Endothelial cell (in vitro differentiated cells): ENCODE measurements at regions not wholly inside any gene's neighbourhood (a gene's known extent, or its start where the extent isn't known, plus 50 kb on each side); places are given as distances from the start of the nearest gene placed in this dataset.

Source experiments
- DNase-seq: peaks from one replicate; pipeline ENCODE4 v3.0.0; 2021; ENCODE audit warnings: low spot score
- H3K27ac Mint-ChIP-seq: one replicate; pipeline ENCODE4 v1.8.0; 2021; ENCODE audit warnings: mixed read lengths, inconsistent platforms; ENCODE audit not compliant: unreplicated experiment
- H3K27me3 Mint-ChIP-seq: one replicate; pipeline ENCODE4 v1.8.0; 2021; ENCODE audit warnings: mild to moderate bottlenecking, moderate library complexity, mixed read lengths, inconsistent platforms; ENCODE audit not compliant: unreplicated experiment
- H3K36me3 Mint-ChIP-seq: one replicate; pipeline ENCODE4 v1.8.0; 2021; ENCODE audit warnings: mild to moderate bottlenecking, low read depth, mixed read lengths, inconsistent platforms; ENCODE audit not compliant: unreplicated experiment
- H3K4me1 Mint-ChIP-seq: one replicate; pipeline ENCODE4 v1.8.0; 2021; ENCODE audit warnings: mild to moderate bottlenecking, mixed read lengths, inconsistent platforms; ENCODE audit not compliant: unreplicated experiment
- H3K4me3 Mint-ChIP-seq: one replicate; pipeline ENCODE4 v1.8.0; 2021; ENCODE audit warnings: mild to moderate bottlenecking, mixed read lengths, inconsistent platforms; ENCODE audit not compliant: unreplicated experiment
- H3K9me3 Mint-ChIP-seq: one replicate; pipeline ENCODE4 v1.8.0; 2021; ENCODE audit warnings: mixed read lengths, inconsistent platforms; ENCODE audit not compliant: unreplicated experiment
- TF ChIP-seq, protein P1 (sequence below): fragments of 200-600 bp; sonication (generic); IDR thresholded peaks from one replicate; pipeline ENCODE4 v1.5.0; 2021; ENCODE audit warnings: antibody characterized with exemption; ENCODE audit not compliant: unreplicated experiment

DNA sequence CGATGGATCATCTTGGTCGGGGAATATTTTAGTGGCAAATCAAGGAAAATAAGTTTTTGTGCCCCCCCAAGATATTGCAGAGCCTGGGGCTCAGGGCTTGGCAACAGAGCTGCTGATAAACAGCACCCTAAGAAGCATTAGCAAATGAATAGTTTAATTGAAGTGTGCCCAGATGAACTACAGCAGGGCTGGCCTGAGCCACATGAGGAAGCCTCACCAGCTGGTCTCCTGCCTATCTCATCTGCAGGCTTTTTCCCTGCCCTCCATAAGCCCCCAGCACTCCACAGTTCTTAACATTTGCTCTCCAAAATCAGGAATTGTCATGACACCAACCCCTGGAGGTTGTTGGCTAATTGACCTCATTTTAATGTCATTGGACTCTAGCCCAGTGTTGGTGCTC lies 480.2 kb downstream of the HS3ST3B1 start:
- Mint-ChIP-seq H3K4me3 (no peak overlapping the region), H3K9me3 (no peaks in the 10 kb centered on the region), H3K27ac (no peak overlapping the region), H3K27me3 (no peaks in the 10 kb centered on the region), H3K36me3 (peaks cover 3% of the 10 kb centered on the region), H3K4me1 (peaks cover under 1% of the 10 kb centered on the region)
- DNase-seq, result no peak
- TF ChIP-seq, protein P1, sequence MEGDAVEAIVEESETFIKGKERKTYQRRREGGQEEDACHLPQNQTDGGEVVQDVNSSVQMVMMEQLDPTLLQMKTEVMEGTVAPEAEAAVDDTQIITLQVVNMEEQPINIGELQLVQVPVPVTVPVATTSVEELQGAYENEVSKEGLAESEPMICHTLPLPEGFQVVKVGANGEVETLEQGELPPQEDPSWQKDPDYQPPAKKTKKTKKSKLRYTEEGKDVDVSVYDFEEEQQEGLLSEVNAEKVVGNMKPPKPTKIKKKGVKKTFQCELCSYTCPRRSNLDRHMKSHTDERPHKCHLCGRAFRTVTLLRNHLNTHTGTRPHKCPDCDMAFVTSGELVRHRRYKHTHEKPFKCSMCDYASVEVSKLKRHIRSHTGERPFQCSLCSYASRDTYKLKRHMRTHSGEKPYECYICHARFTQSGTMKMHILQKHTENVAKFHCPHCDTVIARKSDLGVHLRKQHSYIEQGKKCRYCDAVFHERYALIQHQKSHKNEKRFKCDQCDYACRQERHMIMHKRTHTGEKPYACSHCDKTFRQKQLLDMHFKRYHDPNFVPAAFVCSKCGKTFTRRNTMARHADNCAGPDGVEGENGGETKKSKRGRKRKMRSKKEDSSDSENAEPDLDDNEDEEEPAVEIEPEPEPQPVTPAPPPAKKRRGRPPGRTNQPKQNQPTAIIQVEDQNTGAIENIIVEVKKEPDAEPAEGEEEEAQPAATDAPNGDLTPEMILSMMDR, result no peak

DNA sequence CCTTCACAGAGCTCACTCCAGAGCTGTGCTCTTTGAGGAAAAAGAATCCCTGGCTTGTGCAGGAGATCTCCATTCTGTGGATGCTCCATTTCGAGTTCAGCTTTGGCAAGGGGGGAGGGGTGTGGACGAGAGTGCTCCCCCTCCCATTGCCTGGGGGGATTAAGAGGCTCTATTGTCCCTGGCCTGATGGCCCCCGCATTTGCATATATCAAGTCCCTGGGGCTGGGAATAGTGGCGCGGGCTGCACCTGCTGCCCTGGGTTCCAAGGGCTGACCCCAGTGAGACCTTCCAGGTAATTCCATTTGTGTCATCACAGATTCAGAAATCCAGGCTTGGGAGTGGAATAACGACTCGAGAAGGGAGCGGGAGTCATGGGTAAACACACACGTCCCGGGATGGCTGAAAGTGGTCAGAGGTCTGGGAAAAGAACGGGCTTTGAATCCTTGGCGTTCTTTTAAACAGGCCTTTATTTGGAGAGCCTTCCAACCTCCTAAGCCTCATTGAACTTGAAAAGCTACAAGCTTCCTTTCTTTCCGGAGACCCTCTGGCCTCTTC lies 479.3 kb downstream of the HS3ST3B1 start:
- Mint-ChIP-seq H3K9me3 (no peaks in the 10 kb centered on the region), H3K4me3 (no peak overlapping the region), H3K27ac (no peak overlapping the region), H3K36me3 (peaks cover 3% of the 10 kb centered on the region), H3K27me3 (no peaks in the 10 kb centered on the region), H3K4me1 (peaks cover 7% of the 10 kb centered on the region)
- no peak for DNase-seq
- TF ChIP-seq, protein P1, result no peak

DNA sequence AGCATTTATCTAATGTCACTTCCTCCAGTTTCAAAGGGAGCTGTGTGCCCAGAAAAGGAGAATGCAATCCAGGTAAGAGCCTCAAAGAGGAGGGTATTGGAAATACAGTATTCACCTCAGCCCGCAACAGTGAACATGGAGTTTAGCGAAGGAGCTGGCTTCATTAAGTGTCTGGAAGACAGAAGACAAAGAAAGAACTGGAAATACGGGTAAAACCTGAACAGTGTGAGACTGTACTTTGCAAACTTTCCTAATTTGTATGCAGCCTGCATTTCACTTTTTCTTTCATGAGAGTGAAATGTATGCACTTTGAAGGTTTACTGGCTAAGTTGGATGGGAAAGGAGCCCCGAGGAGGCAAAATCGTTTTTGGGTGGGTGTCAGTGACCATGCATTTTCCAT lies 478.4 kb downstream of the HS3ST3B1 start:
- Mint-ChIP-seq H3K27me3 (peaks cover 2% of the 10 kb centered on the region), H3K9me3 (no peaks in the 10 kb centered on the region), H3K4me1 (peaks cover 7% of the 10 kb centered on the region), H3K4me3 (no peak overlapping the region), H3K27ac (no peak overlapping the region), H3K36me3 (peaks cover 3% of the 10 kb centered on the region)
- TF ChIP-seq, protein P1, result no peak
- DNase-seq, result no peak

DNA sequence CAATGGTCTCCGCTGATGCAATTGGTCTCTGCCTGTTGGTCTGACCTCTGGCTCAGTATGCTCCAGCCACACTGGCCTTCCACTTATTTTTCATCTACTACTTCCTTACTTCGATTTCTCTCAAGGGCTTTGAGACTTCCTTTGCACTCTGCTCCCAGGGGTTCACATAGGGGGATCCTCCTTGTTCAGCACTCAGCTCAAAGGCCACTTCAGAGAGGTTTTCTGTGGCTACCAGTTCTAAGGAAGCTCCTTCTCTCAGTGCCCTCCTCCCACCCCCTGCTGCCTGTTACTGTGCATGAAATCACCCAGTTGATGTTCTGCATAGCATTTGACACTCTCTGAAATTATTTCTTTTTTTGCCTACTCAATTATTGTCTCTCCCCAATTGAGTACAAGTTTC lies 476.4 kb downstream of the HS3ST3B1 start:
- H3K27me3 Mint-ChIP-seq, result peaks cover 2% of the 10 kb centered on the region
- H3K4me1 Mint-ChIP-seq, result peaks cover 7% of the 10 kb centered on the region
- TF ChIP-seq, protein P1, result no peak
- no peaks in the 10 kb centered on the region for H3K9me3 Mint-ChIP-seq
- no peak overlapping the region for H3K4me3 Mint-ChIP-seq
- no peak overlapping the region for H3K27ac Mint-ChIP-seq
- DNase-seq, result no peak
- peaks cover 3% of the 10 kb centered on the region for H3K36me3 Mint-ChIP-seq

DNA sequence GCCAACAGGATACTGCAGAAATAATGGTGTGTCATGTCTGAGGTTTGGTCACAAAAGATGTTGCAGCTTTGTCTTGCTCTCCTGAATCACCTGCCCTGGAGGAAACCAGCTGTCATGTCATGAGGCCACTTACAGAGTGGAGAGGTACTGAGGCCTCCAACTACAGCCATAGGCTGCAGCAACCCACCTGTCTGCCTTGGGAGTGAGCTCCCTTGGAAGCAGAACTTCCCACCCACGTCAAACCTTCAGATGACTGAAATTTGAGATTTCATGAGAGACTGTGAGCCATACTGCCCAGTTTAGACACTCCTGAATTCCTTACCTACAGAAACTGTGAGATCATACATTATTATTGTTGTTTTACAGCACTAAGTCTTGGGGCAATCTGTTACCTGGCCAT lies 475.9 kb downstream of the HS3ST3B1 start:
- peaks cover 2% of the 10 kb centered on the region for H3K27me3 Mint-ChIP-seq
- H3K36me3 Mint-ChIP-seq, result peaks cover 3% of the 10 kb centered on the region
- no peak for DNase-seq
- TF ChIP-seq, protein P1, result no peak
- peaks cover 10% of the 10 kb centered on the region for H3K4me1 Mint-ChIP-seq
- H3K4me3 Mint-ChIP-seq, result no peak overlapping the region
- no peak overlapping the region for H3K27ac Mint-ChIP-seq
- no peaks in the 10 kb centered on the region for H3K9me3 Mint-ChIP-seq
